PC-9 (cell line): ENCODE measurements at regions not wholly inside any gene's neighbourhood (a gene's known extent, or its start where the extent isn't known, plus 50 kb on each side); places are given as distances from the start of the nearest gene placed in this dataset.

Experiments used
- EZH2 ChIP-seq: fragments of 200-600 bp; sonication (generic); IDR thresholded peaks from 2 replicates; pipeline ENCODE4 v1.8.0; 2017; ENCODE audit warnings: antibody characterized with exemption, low read depth
- TF ChIP-seq, protein P1 (sequence below): fragments of 200-600 bp; sonication (generic); conservative IDR thresholded peaks from 2 replicates; pipeline ENCODE4 v1.6.1; 2017; ENCODE audit warnings: mixed run types, antibody characterized with exemption, mild to moderate bottlenecking, moderate library complexity

DNA sequence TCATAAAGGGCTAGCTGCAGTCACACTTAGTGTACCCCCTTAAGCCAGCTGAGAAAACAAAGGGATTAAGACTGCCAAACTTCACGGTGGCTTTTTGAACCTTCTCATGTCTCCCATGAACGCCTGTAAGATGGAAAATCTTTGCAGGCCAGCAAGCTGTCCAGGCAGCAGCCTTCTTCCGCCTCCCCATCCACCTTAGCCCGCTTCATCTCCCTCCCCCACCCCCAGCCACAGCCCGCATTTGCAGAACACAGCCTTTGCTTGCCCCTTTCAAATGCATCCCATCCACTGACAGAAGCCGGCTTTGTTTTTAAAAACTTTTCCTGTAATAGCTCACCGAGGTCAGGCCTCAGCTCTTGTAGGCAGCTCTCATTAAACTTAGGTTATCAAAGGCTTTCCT lies 113.8 kb upstream of the FAM9B start:
- TF ChIP-seq EZH2: no peak
- TF ChIP-seq, protein P1, sequence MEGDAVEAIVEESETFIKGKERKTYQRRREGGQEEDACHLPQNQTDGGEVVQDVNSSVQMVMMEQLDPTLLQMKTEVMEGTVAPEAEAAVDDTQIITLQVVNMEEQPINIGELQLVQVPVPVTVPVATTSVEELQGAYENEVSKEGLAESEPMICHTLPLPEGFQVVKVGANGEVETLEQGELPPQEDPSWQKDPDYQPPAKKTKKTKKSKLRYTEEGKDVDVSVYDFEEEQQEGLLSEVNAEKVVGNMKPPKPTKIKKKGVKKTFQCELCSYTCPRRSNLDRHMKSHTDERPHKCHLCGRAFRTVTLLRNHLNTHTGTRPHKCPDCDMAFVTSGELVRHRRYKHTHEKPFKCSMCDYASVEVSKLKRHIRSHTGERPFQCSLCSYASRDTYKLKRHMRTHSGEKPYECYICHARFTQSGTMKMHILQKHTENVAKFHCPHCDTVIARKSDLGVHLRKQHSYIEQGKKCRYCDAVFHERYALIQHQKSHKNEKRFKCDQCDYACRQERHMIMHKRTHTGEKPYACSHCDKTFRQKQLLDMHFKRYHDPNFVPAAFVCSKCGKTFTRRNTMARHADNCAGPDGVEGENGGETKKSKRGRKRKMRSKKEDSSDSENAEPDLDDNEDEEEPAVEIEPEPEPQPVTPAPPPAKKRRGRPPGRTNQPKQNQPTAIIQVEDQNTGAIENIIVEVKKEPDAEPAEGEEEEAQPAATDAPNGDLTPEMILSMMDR: no peak
